ENCODE measurements at regions not wholly inside any gene's neighbourhood (a gene's known extent, or its start where the extent isn't known, plus 50 kb on each side); places are given as distances from the start of the nearest gene placed in this dataset.

DNA sequence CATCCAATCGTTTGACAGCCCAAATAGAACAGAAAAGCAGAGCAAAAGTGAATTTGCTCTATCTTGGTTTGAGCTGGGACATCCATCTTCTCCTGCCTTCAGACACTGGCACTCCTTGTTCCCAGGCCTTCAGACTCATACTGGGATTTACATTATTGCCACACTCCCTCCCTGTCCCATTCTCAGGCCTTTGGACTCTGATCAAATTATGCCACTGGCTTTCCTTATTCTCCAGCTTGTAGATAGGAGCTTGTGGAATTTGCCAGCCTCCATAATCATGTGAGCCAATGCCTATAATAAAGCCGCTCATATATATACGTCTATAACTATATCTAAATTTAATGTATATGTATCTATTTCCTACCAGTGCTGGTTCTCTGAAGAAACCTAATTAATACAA is 568.3 kb upstream of the KIRREL3 start:
- Histone ChIP-seq H3K27me3 (replicated peaks; ENCODE audit: insufficient read depth) (no peaks in the 10 kb centered on the region), H3K4me1 (ENCODE audit: control insufficient read depth in 1 of 2, low read depth in 2 of 2) (no peaks in the 10 kb centered on the region), H3K36me3 (no peaks in the 10 kb centered on the region), H3K9me3 (no peaks in the 10 kb centered on the region), H3K27ac (no peak overlapping the region), H3K4me3 (no peak overlapping the region)
- TF ChIP-seq, protein P1, sequence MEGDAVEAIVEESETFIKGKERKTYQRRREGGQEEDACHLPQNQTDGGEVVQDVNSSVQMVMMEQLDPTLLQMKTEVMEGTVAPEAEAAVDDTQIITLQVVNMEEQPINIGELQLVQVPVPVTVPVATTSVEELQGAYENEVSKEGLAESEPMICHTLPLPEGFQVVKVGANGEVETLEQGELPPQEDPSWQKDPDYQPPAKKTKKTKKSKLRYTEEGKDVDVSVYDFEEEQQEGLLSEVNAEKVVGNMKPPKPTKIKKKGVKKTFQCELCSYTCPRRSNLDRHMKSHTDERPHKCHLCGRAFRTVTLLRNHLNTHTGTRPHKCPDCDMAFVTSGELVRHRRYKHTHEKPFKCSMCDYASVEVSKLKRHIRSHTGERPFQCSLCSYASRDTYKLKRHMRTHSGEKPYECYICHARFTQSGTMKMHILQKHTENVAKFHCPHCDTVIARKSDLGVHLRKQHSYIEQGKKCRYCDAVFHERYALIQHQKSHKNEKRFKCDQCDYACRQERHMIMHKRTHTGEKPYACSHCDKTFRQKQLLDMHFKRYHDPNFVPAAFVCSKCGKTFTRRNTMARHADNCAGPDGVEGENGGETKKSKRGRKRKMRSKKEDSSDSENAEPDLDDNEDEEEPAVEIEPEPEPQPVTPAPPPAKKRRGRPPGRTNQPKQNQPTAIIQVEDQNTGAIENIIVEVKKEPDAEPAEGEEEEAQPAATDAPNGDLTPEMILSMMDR (IDR thresholded peaks at IDR 0.05), result no peak
- DNase-seq (ENCODE audit: low spot score) (no peak), ATAC-seq (ENCODE audit: insufficient number of reproducible peaks, low FRiP score, low read depth) (no peak)

DNA sequence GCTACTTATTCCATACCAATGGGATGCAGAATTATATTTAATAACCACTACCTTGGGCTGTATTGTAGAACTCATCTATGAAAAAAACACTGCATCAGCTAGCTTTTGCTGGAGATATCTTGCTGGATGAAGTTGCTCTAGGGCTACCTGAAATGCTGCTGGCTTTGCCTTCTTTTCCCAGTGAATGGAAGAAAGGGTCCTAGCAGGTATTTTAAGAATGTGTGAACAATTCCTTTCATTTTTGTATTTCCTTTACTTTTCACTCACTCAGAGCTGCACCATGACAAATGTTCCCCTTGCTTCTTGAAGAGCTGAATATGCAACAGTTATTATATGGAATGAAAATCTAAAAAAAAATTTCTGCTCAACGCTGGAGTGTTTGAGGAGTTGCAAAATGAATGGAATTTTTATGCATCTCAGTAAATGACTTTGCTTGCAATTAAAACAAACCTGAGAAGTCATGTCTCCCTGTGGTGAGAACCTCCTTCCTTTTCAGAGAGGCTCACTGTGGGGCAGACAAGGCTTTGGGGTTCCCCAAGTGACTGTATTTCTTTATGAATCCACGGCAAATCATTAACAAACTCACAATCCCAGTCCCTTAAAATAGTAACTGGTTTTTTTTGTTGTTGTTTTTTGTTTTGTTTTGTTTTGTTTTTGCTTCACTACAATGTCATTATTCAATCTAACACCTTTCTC is 566.8 kb upstream of the KIRREL3 start:
- TF ChIP-seq, protein P1 (IDR thresholded peaks at IDR 0.05), result no peak
- no peak for DNase-seq (ENCODE audit: low spot score)
- no peak overlapping the region for H3K27ac ChIP-seq
- no peaks in the 10 kb centered on the region for H3K36me3 ChIP-seq
- H3K4me3 ChIP-seq, result no peak overlapping the region
- ATAC-seq (ENCODE audit: insufficient number of reproducible peaks, low FRiP score, low read depth), result no peak
- H3K4me1 ChIP-seq (ENCODE audit: control insufficient read depth in 1 of 2, low read depth in 2 of 2), result no peaks in the 10 kb centered on the region
- H3K9me3 ChIP-seq, result no peaks in the 10 kb centered on the region
- no peaks in the 10 kb centered on the region for H3K27me3 ChIP-seq (replicated peaks; ENCODE audit: insufficient read depth)

DNA sequence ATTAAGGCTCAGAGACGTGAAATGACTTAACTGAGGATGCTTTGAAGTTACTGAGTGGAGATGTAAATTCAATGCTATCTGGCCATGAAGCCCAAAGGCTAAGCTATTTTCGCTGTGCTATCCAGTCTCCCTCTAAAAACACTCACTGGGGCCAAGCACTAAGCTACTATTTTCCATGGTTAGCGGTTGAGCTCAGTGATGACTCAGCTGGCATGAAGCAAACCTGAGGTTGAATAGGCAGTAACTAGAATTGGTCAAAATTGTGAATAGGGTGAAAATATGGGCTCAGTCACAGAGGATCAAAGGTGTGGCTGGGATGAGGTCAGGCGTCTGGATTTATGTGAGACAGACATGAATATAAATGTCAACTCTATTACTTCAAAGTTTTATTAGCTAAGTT is 564.2 kb upstream of the KIRREL3 start:
- Histone ChIP-seq H3K4me3 (no peak overlapping the region), H3K36me3 (no peaks in the 10 kb centered on the region), H3K4me1 (ENCODE audit: control insufficient read depth in 1 of 2, low read depth in 2 of 2) (no peaks in the 10 kb centered on the region), H3K27ac (no peak overlapping the region), H3K27me3 (replicated peaks; ENCODE audit: insufficient read depth) (no peaks in the 10 kb centered on the region), H3K9me3 (no peaks in the 10 kb centered on the region)
- no peak for ATAC-seq (ENCODE audit: insufficient number of reproducible peaks, low FRiP score, low read depth)
- TF ChIP-seq, protein P1 (IDR thresholded peaks at IDR 0.05), result no peak
- DNase-seq (ENCODE audit: low spot score), result no peak

DNA sequence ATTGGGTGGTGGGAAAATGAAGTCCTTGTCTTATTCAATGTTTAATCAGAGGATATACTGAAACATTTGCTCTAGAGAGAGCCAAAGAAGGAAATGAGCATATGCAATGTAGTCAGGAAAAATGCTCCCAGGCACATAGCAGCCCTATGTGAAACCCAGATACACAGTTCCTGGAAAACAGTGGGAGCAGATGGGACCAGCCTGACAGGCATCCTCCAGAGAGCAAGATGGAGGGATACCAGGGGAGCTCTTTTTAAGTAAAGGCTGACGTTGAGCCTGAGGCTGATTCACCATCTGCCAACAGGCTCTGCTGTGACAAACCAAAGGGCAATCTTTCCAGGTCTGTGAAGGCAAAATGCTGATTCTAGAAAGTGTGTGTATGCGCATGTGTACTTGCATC is 559.4 kb upstream of the KIRREL3 start:
- no peak for ATAC-seq (ENCODE audit: insufficient number of reproducible peaks, low FRiP score, low read depth)
- no peaks in the 10 kb centered on the region for H3K27me3 ChIP-seq (replicated peaks; ENCODE audit: insufficient read depth)
- H3K27ac ChIP-seq, result no peak overlapping the region
- H3K4me1 ChIP-seq (ENCODE audit: control insufficient read depth in 1 of 2, low read depth in 2 of 2), result no peaks in the 10 kb centered on the region
- H3K9me3 ChIP-seq, result no peaks in the 10 kb centered on the region
- H3K36me3 ChIP-seq, result no peaks in the 10 kb centered on the region
- no peak for DNase-seq (ENCODE audit: low spot score)
- no peak overlapping the region for H3K4me3 ChIP-seq
- TF ChIP-seq, protein P1 (IDR thresholded peaks at IDR 0.05), result no peak

DNA sequence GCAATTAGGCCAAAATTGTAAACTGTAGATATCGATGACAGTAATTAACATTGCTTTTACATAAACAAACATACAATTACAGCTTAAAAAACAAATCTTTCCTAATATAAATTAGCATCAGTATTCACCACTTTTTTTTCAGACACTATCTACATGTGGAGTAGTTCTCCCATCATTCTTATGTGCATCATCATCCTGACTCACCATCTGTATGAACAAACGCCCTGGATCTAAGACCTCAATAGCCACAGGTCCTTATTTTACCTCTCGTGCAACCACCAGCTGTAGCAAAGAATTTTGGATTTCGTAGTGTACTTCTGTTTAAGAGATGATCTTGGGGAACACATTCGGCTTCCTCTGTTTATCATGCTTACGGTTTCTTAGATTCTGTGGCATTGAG is 551.9 kb upstream of the KIRREL3 start:
- TF ChIP-seq, protein P1 (IDR thresholded peaks at IDR 0.05), result no peak
- no peak for ATAC-seq (ENCODE audit: insufficient number of reproducible peaks, low FRiP score, low read depth)
- no peaks in the 10 kb centered on the region for H3K27me3 ChIP-seq (replicated peaks; ENCODE audit: insufficient read depth)
- no peaks in the 10 kb centered on the region for H3K9me3 ChIP-seq
- H3K4me3 ChIP-seq, result no peak overlapping the region
- no peak overlapping the region for H3K27ac ChIP-seq
- DNase-seq (ENCODE audit: low spot score), result no peak
- no peaks in the 10 kb centered on the region for H3K4me1 ChIP-seq (ENCODE audit: control insufficient read depth in 1 of 2, low read depth in 2 of 2)
- no peaks in the 10 kb centered on the region for H3K36me3 ChIP-seq
